H1 (cell line): ENCODE measurements at regions not wholly inside any gene's neighbourhood (a gene's known extent, or its start where the extent isn't known, plus 50 kb on each side); places are given as distances from the start of the nearest gene placed in this dataset.
"Not testable (repeated sequence)": the region's sequence is repeated elsewhere in the genome, so short reads cannot be mapped to it uniquely, and the experiment has no call there.

Experiments used
- CTCF ChIA-PET: fragments of 300-600 bp; sonication (Branson Sonifier 250); formaldehyde crosslinking; loops from one replicate; lab custom pipeline; 2021; ENCODE audit not compliant: partially characterized antibody; lab: Charles Lee
- POLR2A ChIA-PET: fragments of 300-600 bp; sonication (Branson Sonifier 250); formaldehyde crosslinking; loops from one replicate; lab custom pipeline; 2021; ENCODE audit warnings: inconsistent platforms; ENCODE audit not compliant: partially characterized antibody; lab: Charles Lee
- DNase-seq, 2 experiments: peaks; one replicate each; pipeline versions ENCODE4 v3.0.0 to v3.0.0-alpha.2; 2010 to 2022; ENCODE audit warnings: low spot score in 2 of 2, low read depth in 1 of 2, mixed read lengths in 1 of 2
- FAIRE-seq: peaks from 2 replicates; lab custom pipeline; 2011; peaks lifted over from hg19 to GRCh38; lab: Jason Lieb, UNC
- H2AFZ ChIP-seq: 2 replicates; pipeline ENCODE4 v1.8.1; 2012; ENCODE audit warnings: low read length, inconsistent platforms
- H2AK5ac ChIP-seq: 2 replicates; pipeline ENCODE4 v1.6.1; 2013; ENCODE audit warnings: low read depth, low read length
- H2BK120ac ChIP-seq: replicated peaks from 2 replicates; pipeline ENCODE3; 2013; ENCODE audit warnings: low read depth, low read length, inconsistent platforms
- H2BK12ac ChIP-seq: 2 replicates; pipeline ENCODE4 v1.6.1; 2013; ENCODE audit warnings: low read depth, low read length
- H2BK15ac ChIP-seq: 2 replicates; pipeline ENCODE4 v1.6.1; 2013; ENCODE audit warnings: low read length
- H2BK20ac ChIP-seq: 2 replicates; pipeline ENCODE4 v1.6.1; 2013; ENCODE audit warnings: low read length
- H2BK5ac ChIP-seq: 2 replicates; pipeline ENCODE4 v1.6.1; 2013; ENCODE audit warnings: low read depth, low read length
- H3K14ac ChIP-seq: 2 replicates; pipeline ENCODE4 v1.6.1; 2013; ENCODE audit warnings: inconsistent platforms; ENCODE audit not compliant: insufficient read length
- H3K18ac ChIP-seq: 2 replicates; pipeline ENCODE4 v1.6.1; 2013; ENCODE audit warnings: low read length; ENCODE audit errors: extremely low read depth
- H3K23ac ChIP-seq: 2 replicates; pipeline ENCODE4 v1.6.1; 2013; ENCODE audit warnings: inconsistent platforms; ENCODE audit not compliant: insufficient read length
- H3K23me2 ChIP-seq: 2 replicates; pipeline ENCODE4 v1.6.1; 2013; ENCODE audit warnings: low read depth, low read length
- H3K27ac ChIP-seq: 2 replicates; pipeline ENCODE4 v1.6.1; 2011; ENCODE audit warnings: low read depth, low read length, inconsistent platforms
- H3K27me3 ChIP-seq, 4 experiments: replicated peaks in 1 of 4; 1 replicate in 1 of 4; 2 replicates in 3 of 4; pipeline versions ENCODE4 v1.6.1 to v1.8.1; 2011 to 2013; ENCODE audit warnings: low read length in 3 of 4, mild to moderate bottlenecking in 3 of 4, inconsistent platforms in 2 of 4, mixed read lengths in 2 of 4, moderate library complexity in 1 of 4; ENCODE audit not compliant: control insufficient read depth in 3 of 4, insufficient read depth in 3 of 4; ENCODE audit errors: extremely low read depth in 1 of 4
- H3K36me3 ChIP-seq, 4 experiments: 2 replicates each; pipeline versions ENCODE4 v1.6.1 to v1.8.1; 2011 to 2013; ENCODE audit warnings: mild to moderate bottlenecking in 4 of 4, low read length in 3 of 4, moderate library complexity in 2 of 4, control low read depth in 1 of 4, inconsistent platforms in 1 of 4; ENCODE audit not compliant: insufficient read depth in 4 of 4, control insufficient read depth in 2 of 4
- H3K4ac ChIP-seq: replicated peaks from 2 replicates; pipeline ENCODE3; 2013; ENCODE audit warnings: low read length, low read depth, mixed read lengths, inconsistent platforms; ENCODE audit not compliant: insufficient read length
- H3K4me1 ChIP-seq, 4 experiments: replicated peaks in 1 of 4; 1 replicate in 1 of 4; 2 replicates in 3 of 4; pipeline versions ENCODE4 v1.6.1 to v1.8.1; 2011 to 2013; ENCODE audit warnings: low read length in 3 of 4, inconsistent platforms in 2 of 4, mixed read lengths in 1 of 4; ENCODE audit not compliant: insufficient read depth in 4 of 4, control insufficient read depth in 3 of 4
- H3K4me2 ChIP-seq, 2 experiments: 2 replicates each; pipeline versions ENCODE4 v1.6.1 to v1.8.1; 2011 to 2013; ENCODE audit warnings: low read depth in 2 of 2, low read length in 2 of 2, control low read depth in 1 of 2, inconsistent platforms in 1 of 2, mild to moderate bottlenecking in 1 of 2; ENCODE audit not compliant: insufficient read depth in 1 of 2
- H3K4me3 ChIP-seq, 4 experiments: fragments of 200-600, 300-600 bp in 1 of 4; sonication (generic), shearing (Covaris generic), sonication (Bioruptor Twin) in 1 of 4; 2 replicates each; pipeline versions ENCODE4 v1.5.1 to v1.8.1; 2011 to 2016; ENCODE audit warnings: low read length in 4 of 4, low read depth in 3 of 4, control low read depth in 2 of 4, inconsistent platforms in 2 of 4, mild to moderate bottlenecking in 2 of 4, mixed read lengths in 1 of 4, moderate library complexity in 1 of 4; ENCODE audit not compliant: insufficient read depth in 2 of 4; ENCODE audit errors: extremely low read depth in 1 of 4
- H3K56ac ChIP-seq: replicated peaks from 2 replicates; pipeline ENCODE3; 2013; ENCODE audit warnings: low read depth, mild to moderate bottlenecking, mixed read lengths, low read length, inconsistent platforms; ENCODE audit not compliant: insufficient read length
- H3K79me1 ChIP-seq: 2 replicates; pipeline ENCODE4 v1.6.1; 2013; ENCODE audit warnings: low read depth, low read length, control low read depth
- H3K79me2 ChIP-seq, 2 experiments: 2 replicates each; pipeline versions ENCODE4 v1.6.1 to v1.8.1; 2012 to 2013; ENCODE audit warnings: low read length in 2 of 2, mild to moderate bottlenecking in 2 of 2, inconsistent platforms in 1 of 2; ENCODE audit not compliant: insufficient read depth in 2 of 2, control insufficient read depth in 1 of 2
- H3K9ac ChIP-seq, 4 experiments: replicated peaks in 1 of 4; 1 replicate in 1 of 4; 2 replicates in 3 of 4; pipeline versions ENCODE4 v1.6.1 to v1.8.1; 2011 to 2013; ENCODE audit warnings: low read depth in 3 of 4, low read length in 3 of 4, control low read depth in 2 of 4, mild to moderate bottlenecking in 2 of 4, moderate library complexity in 2 of 4, inconsistent platforms in 1 of 4; ENCODE audit errors: extremely low read depth in 1 of 4
- H3K9me3 ChIP-seq, 2 experiments: 2 replicates each; pipeline versions ENCODE4 v1.6.1 to v1.8.1; 2012 to 2013; ENCODE audit warnings: mild to moderate bottlenecking in 2 of 2, moderate library complexity in 2 of 2, control low read depth in 1 of 2, inconsistent platforms in 1 of 2, low read depth in 1 of 2, low read length in 1 of 2, mixed read lengths in 1 of 2; ENCODE audit not compliant: insufficient read depth in 2 of 2
- H4K20me1 ChIP-seq, 2 experiments: replicated peaks in 1 of 2; 2 replicates each; pipeline versions ENCODE3 to v1.8.1; 2011 to 2013; ENCODE audit warnings: inconsistent platforms in 2 of 2, low read length in 2 of 2, mild to moderate bottlenecking in 1 of 2; ENCODE audit not compliant: insufficient read depth in 2 of 2, control insufficient read depth in 1 of 2
- H4K5ac ChIP-seq: 2 replicates; pipeline ENCODE4 v1.6.1; 2013; ENCODE audit warnings: low read length, low read depth, mixed read lengths, inconsistent platforms; ENCODE audit not compliant: insufficient read length
- H4K8ac ChIP-seq: 2 replicates; pipeline ENCODE4 v1.8.0; 2013; ENCODE audit warnings: mild to moderate bottlenecking, moderate library complexity, low read length, inconsistent platforms; ENCODE audit not compliant: insufficient read depth; ENCODE audit errors: extremely low read depth
- H4K91ac ChIP-seq: replicated peaks from 2 replicates; pipeline ENCODE3; 2013; ENCODE audit warnings: low read length, mixed read lengths, inconsistent platforms; ENCODE audit not compliant: insufficient read length
- WGBS, 2 experiments: shearing (Covaris generic) in 1 of 2; methylation state at CpG; one replicate each; pipeline versions ENCODE4 v1.1.6 to v1.1.7; 2013 to 2015; ENCODE audit warnings: low lambda C conversion rate in 2 of 2, mixed read lengths in 2 of 2, inconsistent platforms in 1 of 2, low coverage in 1 of 2, missing lambda C conversion rate in 1 of 2; ENCODE audit not compliant: insufficient replicate concordance in 2 of 2, insufficient coverage in 1 of 2, insufficient read length in 1 of 2; ENCODE audit errors: extremely low coverage in 1 of 2, missing lambda C conversion rate in 1 of 2; 5-methylcytosine and 5-hydroxymethylcytosine counted together

GRCh38 chr3:198114516-198114915 is 154.5 kb downstream of the LMLN start:
- H3K9me3 ChIP-seq, H3K36me3 ChIP-seq, H2BK15ac ChIP-seq, H3K18ac ChIP-seq, H3K4me1 ChIP-seq, H4K20me1 ChIP-seq, H2BK20ac ChIP-seq, H4K91ac ChIP-seq, FAIRE-seq, DNase-seq, H2AK5ac ChIP-seq, H3K27ac ChIP-seq, H3K4me2 ChIP-seq, H2BK120ac ChIP-seq, POLR2A ChIA-PET, H3K79me1 ChIP-seq, H3K23ac ChIP-seq, H4K5ac ChIP-seq, H3K9ac ChIP-seq, H2BK12ac ChIP-seq, H3K79me2 ChIP-seq, H3K4me3 ChIP-seq, H3K4ac ChIP-seq, H3K56ac ChIP-seq, H3K23me2 ChIP-seq, H4K8ac ChIP-seq, H3K14ac ChIP-seq, H2AFZ ChIP-seq, H2BK5ac ChIP-seq: not testable (repeated sequence)
- WGBS, 2 experiments: 76% methylated on average over 7 of the region's 7 CpGs; no CpG with 5 or more reads in 1 of the 2 experiments
- peaks cover 13 to 42% (median 28%) of the 10 kb centered on the region in 4 experiments for H3K27me3 ChIP-seq
- CTCF ChIA-PET: interaction anchor here (3.5 kb wide), 1 partner anchor 34 kb away, joined by 15 read pairs; no protein-coding TSS in a partner anchor

- H3K79me2 ChIP-seq, H2BK12ac ChIP-seq, H3K4me3 ChIP-seq, H3K9ac ChIP-seq, H3K23ac ChIP-seq, H2BK5ac ChIP-seq, H3K4me2 ChIP-seq, H3K9me3 ChIP-seq, H3K79me1 ChIP-seq, POLR2A ChIA-PET, H2BK20ac ChIP-seq, H4K91ac ChIP-seq, H3K18ac ChIP-seq, H2AFZ ChIP-seq, H2BK120ac ChIP-seq, H4K5ac ChIP-seq, DNase-seq, H3K27me3 ChIP-seq, FAIRE-seq, H2AK5ac ChIP-seq, H3K4me1 ChIP-seq, H4K8ac ChIP-seq, H2BK15ac ChIP-seq, H4K20me1 ChIP-seq, H3K14ac ChIP-seq, H3K23me2 ChIP-seq, H3K4ac ChIP-seq, H3K36me3 ChIP-seq, H3K56ac ChIP-seq, H3K27ac ChIP-seq: not testable (repeated sequence)
- CTCF ChIA-PET: interaction anchor here (1.8 kb wide), 1 partner anchor 11 kb away, joined by 4 read pairs; no protein-coding TSS in a partner anchor
- WGBS, 2 experiments: 88% methylated on average over 2 of the region's 8 CpGs; no CpG with 5 or more reads in 1 of the 2 experiments
Observed at GRCh38 chr3:198122184-198122583, 162.2 kb downstream of the LMLN start.
